ENCODE measurements at regions not wholly inside any gene's neighbourhood (a gene's known extent, or its start where the extent isn't known, plus 50 kb on each side); places are given as distances from the start of the nearest gene placed in this dataset.
A peak's percentile ranks its signal among the peaks of the same experiment; 100 is the strongest.

DNA sequence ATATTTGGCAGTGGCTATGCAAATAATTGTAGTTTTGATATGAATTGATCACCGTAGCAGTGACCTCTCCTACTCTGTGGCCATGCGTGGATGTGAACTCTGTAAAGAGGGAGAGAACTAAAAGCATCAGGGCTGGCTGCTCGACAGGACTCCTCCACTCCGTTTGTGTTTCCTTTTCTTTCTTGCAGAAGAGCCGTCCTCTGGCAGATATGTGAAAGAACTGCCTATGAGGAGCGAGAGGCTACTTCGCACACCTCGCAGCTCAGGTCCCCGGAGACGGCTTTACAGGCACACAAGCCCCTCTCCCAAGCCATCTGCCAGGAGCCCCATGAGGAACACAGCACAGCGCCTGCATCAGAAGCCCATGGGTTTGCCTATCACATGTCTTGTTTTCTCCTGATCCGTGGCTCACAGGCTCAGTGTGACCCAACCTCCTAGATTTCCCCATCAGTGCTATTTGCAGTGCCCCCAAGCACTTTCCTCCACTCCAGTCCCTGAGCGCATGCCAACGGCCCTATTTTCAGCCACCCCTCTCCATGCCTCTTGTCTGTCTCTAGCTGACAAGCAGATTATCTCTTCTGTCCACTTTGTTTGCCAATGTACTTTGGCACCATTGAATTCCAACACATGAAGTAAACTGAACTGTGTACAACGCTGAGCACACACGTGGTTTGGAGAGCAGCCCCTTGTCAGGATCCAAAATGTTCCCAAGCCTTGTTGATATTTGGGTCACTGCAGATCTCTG is 164.3 kb upstream of the AKR1E2 start:
- H3K4me3 ChIP-seq (ENCODE audit: low read depth, low read length) = no peak overlapping the region
- peak; percentile 45 for DNase-seq (ENCODE audit: low read depth)
- TF ChIP-seq, protein P1, sequence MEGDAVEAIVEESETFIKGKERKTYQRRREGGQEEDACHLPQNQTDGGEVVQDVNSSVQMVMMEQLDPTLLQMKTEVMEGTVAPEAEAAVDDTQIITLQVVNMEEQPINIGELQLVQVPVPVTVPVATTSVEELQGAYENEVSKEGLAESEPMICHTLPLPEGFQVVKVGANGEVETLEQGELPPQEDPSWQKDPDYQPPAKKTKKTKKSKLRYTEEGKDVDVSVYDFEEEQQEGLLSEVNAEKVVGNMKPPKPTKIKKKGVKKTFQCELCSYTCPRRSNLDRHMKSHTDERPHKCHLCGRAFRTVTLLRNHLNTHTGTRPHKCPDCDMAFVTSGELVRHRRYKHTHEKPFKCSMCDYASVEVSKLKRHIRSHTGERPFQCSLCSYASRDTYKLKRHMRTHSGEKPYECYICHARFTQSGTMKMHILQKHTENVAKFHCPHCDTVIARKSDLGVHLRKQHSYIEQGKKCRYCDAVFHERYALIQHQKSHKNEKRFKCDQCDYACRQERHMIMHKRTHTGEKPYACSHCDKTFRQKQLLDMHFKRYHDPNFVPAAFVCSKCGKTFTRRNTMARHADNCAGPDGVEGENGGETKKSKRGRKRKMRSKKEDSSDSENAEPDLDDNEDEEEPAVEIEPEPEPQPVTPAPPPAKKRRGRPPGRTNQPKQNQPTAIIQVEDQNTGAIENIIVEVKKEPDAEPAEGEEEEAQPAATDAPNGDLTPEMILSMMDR (IDR thresholded peaks at IDR 0.05; ENCODE audit: insufficient read depth, low read length) = no peak

DNA sequence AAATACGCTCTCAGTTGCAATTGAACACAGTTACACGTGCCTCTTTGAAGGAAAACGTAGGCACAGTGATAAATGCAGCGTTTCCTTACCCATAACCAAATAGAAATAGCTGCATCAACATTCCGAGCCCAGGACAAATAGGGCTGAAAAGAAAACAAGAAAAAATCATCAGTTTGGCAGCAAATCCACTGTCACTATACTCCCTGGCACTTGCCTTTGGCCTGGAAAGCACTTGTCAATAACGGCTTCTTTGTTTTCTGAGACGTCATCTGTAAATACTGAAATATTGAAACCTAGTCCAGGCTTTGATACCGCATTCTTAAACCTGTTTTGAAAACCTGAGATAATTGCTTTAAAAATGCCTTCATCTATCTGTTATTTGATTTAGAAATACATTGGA is 167.2 kb upstream of the AKR1E2 start:
- no peak overlapping the region for H3K4me3 ChIP-seq (ENCODE audit: low read depth, low read length)
- TF ChIP-seq, protein P1 (IDR thresholded peaks at IDR 0.05; ENCODE audit: insufficient read depth, low read length) = no peak
- DNase-seq (ENCODE audit: low read depth) = no peak

DNA sequence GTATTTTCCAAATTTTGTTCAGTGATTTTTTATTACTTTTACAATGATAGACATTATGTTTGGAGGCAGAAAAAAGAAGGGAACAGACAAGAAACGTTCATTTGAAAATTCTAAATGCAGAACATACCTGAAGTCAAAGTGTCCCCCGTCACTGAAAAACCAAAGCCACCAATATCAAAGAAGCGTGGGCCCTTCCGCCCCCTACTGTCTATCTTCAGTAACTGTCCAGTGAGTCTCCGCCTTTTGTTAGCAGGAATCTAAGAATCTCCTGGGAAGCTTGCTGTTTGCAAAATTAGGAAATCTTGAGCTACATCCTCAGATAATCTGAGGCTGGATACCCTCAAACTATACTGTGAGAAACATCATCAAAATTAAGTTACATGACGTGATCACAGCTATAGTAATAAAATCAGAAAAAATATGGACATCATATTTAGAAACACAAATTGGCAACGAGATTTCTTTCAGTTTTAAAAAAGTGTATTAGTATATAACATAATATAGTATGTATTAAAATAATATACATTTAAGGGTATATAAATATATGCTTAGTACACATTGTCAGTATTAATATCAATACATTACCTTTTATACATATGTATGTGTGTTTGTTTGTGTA is 169.3 kb upstream of the AKR1E2 start:
- no peak overlapping the region for H3K4me3 ChIP-seq (ENCODE audit: low read depth, low read length)
- DNase-seq (ENCODE audit: low read depth) = peak; percentile 80
- TF ChIP-seq, protein P1 (IDR thresholded peaks at IDR 0.05; ENCODE audit: insufficient read depth, low read length) = peak; percentile 90

DNA sequence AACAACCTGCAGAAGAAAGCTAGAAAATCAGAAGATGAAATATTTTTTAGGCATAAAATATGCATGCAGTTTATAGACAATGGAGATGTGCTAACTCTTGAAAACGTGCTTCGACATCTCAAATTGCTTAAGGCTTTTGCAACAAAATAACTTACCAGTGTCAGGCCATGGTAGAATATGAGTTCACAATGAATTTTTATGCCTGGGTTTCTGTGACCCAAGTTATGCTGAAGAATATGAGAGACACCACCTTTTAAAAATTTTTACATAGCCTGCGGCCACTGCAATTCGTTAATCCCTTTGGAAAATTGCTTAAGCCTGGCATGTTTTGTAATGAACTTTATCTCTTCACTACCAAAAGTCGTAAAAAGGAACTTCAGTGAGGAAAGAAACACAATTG is 170.1 kb upstream of the AKR1E2 start:
- TF ChIP-seq, protein P1 (IDR thresholded peaks at IDR 0.05; ENCODE audit: insufficient read depth, low read length) = no peak
- DNase-seq (ENCODE audit: low read depth) = no peak
- H3K4me3 ChIP-seq (ENCODE audit: low read depth, low read length) = no peak overlapping the region

DNA sequence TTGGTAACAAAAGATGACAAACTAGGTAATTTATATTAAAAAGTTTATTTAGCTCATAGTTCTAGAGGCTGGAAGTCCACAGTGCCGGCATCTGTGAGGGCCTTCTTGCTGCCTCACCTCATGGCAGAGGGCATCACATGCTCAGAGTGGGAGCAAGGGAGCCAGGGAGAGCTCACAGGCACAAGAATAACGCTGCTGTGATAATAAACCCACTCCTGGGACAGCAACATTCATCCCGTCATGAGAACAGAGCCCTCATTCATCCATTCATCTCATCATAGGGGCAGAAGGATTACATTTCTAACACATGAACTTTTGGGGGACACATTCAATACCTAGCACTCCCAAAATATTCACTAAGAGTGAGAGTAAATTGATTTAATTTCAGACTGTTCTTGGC is 170.6 kb upstream of the AKR1E2 start:
- no peak overlapping the region for H3K4me3 ChIP-seq (ENCODE audit: low read depth, low read length)
- TF ChIP-seq, protein P1 (IDR thresholded peaks at IDR 0.05; ENCODE audit: insufficient read depth, low read length) = no peak
- no peak for DNase-seq (ENCODE audit: low read depth)

DNA sequence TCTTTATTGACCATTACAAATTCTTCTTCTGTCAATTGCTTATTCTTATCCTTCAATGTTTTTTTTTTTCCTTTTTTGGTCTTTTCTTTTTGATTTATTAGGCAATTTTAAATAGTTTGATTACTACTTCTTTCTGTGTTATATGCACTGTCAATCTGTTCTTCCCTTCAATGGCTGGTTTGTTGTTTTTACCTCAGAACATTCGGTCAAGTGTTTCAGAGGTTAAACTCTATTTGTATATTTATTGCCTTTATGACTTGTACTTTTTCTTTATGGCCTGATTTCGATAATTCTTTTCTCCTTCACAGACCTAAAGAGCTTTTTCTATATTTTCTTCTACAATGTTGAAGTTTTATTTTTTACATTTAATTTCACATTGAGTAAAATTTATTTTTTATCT is 171.5 kb upstream of the AKR1E2 start:
- H3K4me3 ChIP-seq (ENCODE audit: low read depth, low read length) = no peak overlapping the region
- DNase-seq (ENCODE audit: low read depth) = no peak
- TF ChIP-seq, protein P1 (IDR thresholded peaks at IDR 0.05; ENCODE audit: insufficient read depth, low read length) = no peak

All from fibroblast of the aortic adventitia (primary cell).